ENCODE measurements at regions not wholly inside any gene's neighbourhood (a gene's known extent, or its start where the extent isn't known, plus 50 kb on each side); places are given as distances from the start of the nearest gene placed in this dataset.

DNA sequence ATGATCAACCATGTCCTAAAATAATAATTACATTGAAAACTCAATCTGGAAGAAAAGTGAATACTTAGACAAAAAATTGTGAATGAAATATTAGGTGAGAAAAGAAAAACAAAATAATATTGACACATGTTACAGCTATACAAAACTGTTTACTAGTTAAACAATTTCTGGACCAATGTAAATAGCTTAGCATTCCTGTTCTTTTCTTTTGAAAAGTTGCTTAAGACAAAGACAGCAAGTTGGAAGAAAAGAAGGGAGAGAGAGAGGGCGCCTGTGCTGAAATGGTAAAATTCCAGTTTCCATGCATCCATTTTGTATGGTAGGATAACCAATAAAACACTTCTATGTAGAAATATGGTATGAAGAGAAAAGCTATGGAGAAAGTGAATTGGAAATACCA is 94.1 kb upstream of the RFX8 start:
- Histone ChIP-seq H3K27ac (ENCODE audit: low read depth, low read length) (no peak overlapping the region), H3K23me2 (ENCODE audit: low read depth, low read length) (no peaks in the 10 kb centered on the region), H2AK5ac (ENCODE audit: low read depth, low read length) (no peak overlapping the region), H3K4me2 (ENCODE audit: insufficient read depth in 1 of 2, low read depth in 2 of 2, low read length in 2 of 2) (no peak overlapping the region), H4K20me1 (replicated peaks in 1 of 2; ENCODE audit: control insufficient read depth in 1 of 2, insufficient read depth in 2 of 2, low read length in 2 of 2) (no peaks in the 10 kb centered on the region), H3K4me1 (replicated peaks in 1 of 4; ENCODE audit: control insufficient read depth in 3 of 4, insufficient read depth in 4 of 4, low read length in 3 of 4) (peaks cover 0 to 9% (median 8%) of the 10 kb centered on the region in 4 experiments; a peak in 5 of 7 replicates), H4K91ac (replicated peaks; ENCODE audit: insufficient read length, low read length) (no peak overlapping the region), H3K23ac (ENCODE audit: insufficient read length) (no peak overlapping the region), H2BK120ac (replicated peaks; ENCODE audit: low read depth, low read length) (no peak overlapping the region), H3K9ac (replicated peaks in 1 of 4; ENCODE audit: extremely low read depth in 1 of 4, low read depth in 3 of 4, low read length in 3 of 4) (no peak overlapping the region), H3K27me3 (replicated peaks in 1 of 4; ENCODE audit: control insufficient read depth in 3 of 4, extremely low read depth in 1 of 4, insufficient read depth in 3 of 4, low read length in 3 of 4) (no peaks in the 10 kb centered on the region), H2BK20ac (ENCODE audit: low read length) (no peak overlapping the region), H3K56ac (replicated peaks; ENCODE audit: insufficient read length, low read depth, low read length) (no peak overlapping the region), H2BK15ac (ENCODE audit: low read length) (no peak overlapping the region), H4K5ac (ENCODE audit: insufficient read length, low read depth, low read length) (no peak overlapping the region), H3K9me3 (ENCODE audit: insufficient read depth in 2 of 2, low read depth in 1 of 2, low read length in 1 of 2) (no peaks in the 10 kb centered on the region), H3K36me3 (ENCODE audit: control insufficient read depth in 2 of 4, insufficient read depth in 4 of 4, low read length in 3 of 4) (no peaks in the 10 kb centered on the region), H3K4me3 (ENCODE audit: extremely low read depth in 1 of 4, insufficient read depth in 2 of 4, low read depth in 3 of 4, low read length in 4 of 4) (no peak overlapping the region), H3K4ac (replicated peaks; ENCODE audit: insufficient read length, low read depth, low read length) (no peak overlapping the region), H3K79me2 (ENCODE audit: control insufficient read depth in 1 of 2, insufficient read depth in 2 of 2, low read length in 2 of 2) (no peaks in the 10 kb centered on the region), H3K14ac (ENCODE audit: insufficient read length) (no peak overlapping the region), H2AFZ (ENCODE audit: low read length) (no peak overlapping the region), H3K79me1 (ENCODE audit: low read depth, low read length) (no peaks in the 10 kb centered on the region), H4K8ac (ENCODE audit: extremely low read depth, insufficient read depth, low read length) (no peak overlapping the region), H2BK5ac (ENCODE audit: low read depth, low read length) (no peak overlapping the region), H2BK12ac (ENCODE audit: low read depth, low read length) (no peak overlapping the region), H3K18ac (ENCODE audit: extremely low read depth, low read length) (no peak overlapping the region)
- TF ChIP-seq SP1 (IDR thresholded peaks at IDR 0.05; ENCODE audit: low read depth, low read length) (no peak), TAF1 (IDR thresholded peaks at IDR 0.05; ENCODE audit: low read depth, low read length) (no peak), POLR2AphosphoS5 (IDR thresholded peaks at IDR 0.05; ENCODE audit: low read depth, low read length) (no peak), USF2 (IDR thresholded peaks at IDR 0.05; ENCODE audit: low read length) (no peak), GTF2F1 (IDR thresholded peaks at IDR 0.05; ENCODE audit: borderline replicate concordance, low read depth, low read length) (no peak), BACH1 (IDR thresholded peaks at IDR 0.05; ENCODE audit: low read length) (no peak), YY1 (IDR thresholded peaks at IDR 0.05; ENCODE audit: low read depth, low read length) (no peak), EGR1 (IDR thresholded peaks at IDR 0.05; ENCODE audit: borderline replicate concordance, low read depth, low read length) (no peak), RXRA (IDR thresholded peaks at IDR 0.05; ENCODE audit: insufficient read depth, low read depth, low read length) (no peak), CHD2 (IDR thresholded peaks at IDR 0.05; ENCODE audit: low read length) (no peak), SP4 (IDR thresholded peaks at IDR 0.05; ENCODE audit: low read length) (no peak)
- ChIA-PET POLR2A (ENCODE audit: partially characterized antibody) (no interaction called here), CTCF (ENCODE audit: partially characterized antibody) (interaction anchor here (0.7 to 1.5 kb wide), 2 partner anchors 30 to 292 kb away, joined by 3 to 4 read pairs; no protein-coding TSS in a partner anchor)
- FAIRE-seq (no peak), DNase-seq (ENCODE audit: low read depth in 1 of 2, low spot score in 2 of 2) (no peak)
- 77% methylated on average over 1 of the region's 1 CpG; no CpG with 5 or more reads in 1 of the 2 experiments for WGBS, 2 experiments (ENCODE audit: extremely low coverage in 1 of 2, insufficient coverage in 1 of 2, insufficient read length in 1 of 2, insufficient replicate concordance in 2 of 2, low coverage in 1 of 2, low lambda C conversion rate in 2 of 2, missing lambda C conversion rate in 1 of 2)

Data from H1 (cell line).